Upper lobe of left lung (tissue), 6 donors: ENCODE measurements at regions not wholly inside any gene's neighbourhood (a gene's known extent, or its start where the extent isn't known, plus 50 kb on each side); places are given as distances from the start of the nearest gene placed in this dataset.

ENCODE experiments used
- ATAC-seq, 2 donors: fragments of 200-7000 bp; cut with Tn5 transposase; one replicate each; pipeline ENCODE4 v1.9.1; 2022; ENCODE audit warnings: mild to moderate bottlenecking in 2 of 2, moderate library complexity in 2 of 2; ENCODE audit not compliant: low FRiP score in 2 of 2
- DNase-seq, 2 donors: peaks; one replicate each; pipeline ENCODE4 v3.0.0-alpha.2; 2019 to 2020
- H3K27ac ChIP-seq, 4 donors: fragments of 200-600 bp; sonication (generic); one replicate each; pipeline ENCODE4 v1.5.1; 2016 to 2019
- H3K27me3 ChIP-seq, 4 donors: fragments of 200-600 bp; sonication (generic); one replicate each; pipeline ENCODE4 v1.5.1; 2017 to 2019
- H3K36me3 ChIP-seq, 4 donors: fragments of 200-600 bp; sonication (generic); one replicate each; pipeline ENCODE4 v1.5.1; 2016 to 2019
- H3K4me1 ChIP-seq, 4 donors: fragments of 200-600 bp; sonication (generic); one replicate each; pipeline ENCODE4 v1.5.1; 2018 to 2019
- H3K4me3 ChIP-seq, 4 donors: fragments of 200-600 bp; sonication (generic); one replicate each; pipeline ENCODE4 v1.5.1; 2017 to 2019; ENCODE audit warnings: mild to moderate bottlenecking in 2 of 4, moderate library complexity in 1 of 4
- H3K9me3 ChIP-seq, 4 donors: fragments of 200-600 bp; sonication (generic); one replicate each; pipeline ENCODE4 v1.5.1; 2018 to 2019
- EP300 ChIP-seq, 4 donors: sonication (generic); formaldehyde crosslinking; IDR thresholded peaks; one replicate each; pipeline ENCODE4 v1.5.1; 2017; ENCODE audit warnings: antibody characterized with exemption in 4 of 4, control low read depth in 2 of 4
- POLR2A ChIP-seq, 4 donors: fragments of 450-650 bp; IDR thresholded peaks; one replicate each; pipeline ENCODE4 v1.5.1; 2016 to 2017; ENCODE audit warnings: antibody characterized with exemption in 4 of 4, mild to moderate bottlenecking in 2 of 4
- POLR2AphosphoS5 ChIP-seq, 2 donors: sonication (generic); formaldehyde crosslinking; IDR thresholded peaks; one replicate each; pipeline ENCODE4 v1.5.1; 2017; ENCODE audit warnings: antibody characterized with exemption in 2 of 2
- WGBS, 2 donors: methylation state at CpG; one replicate each; pipeline ENCODE4 v1.1.5; 2017 to 2018; 5-methylcytosine and 5-hydroxymethylcytosine counted together
- TF ChIP-seq, protein P1 (sequence below), 6 experiments: fragments of 450-650 bp in 4 of 6; fragments of 200-600 bp in 2 of 6; sonication (generic) in 2 of 6; IDR thresholded peaks; one replicate each; pipeline ENCODE4 v1.5.1; 2016 to 2019; ENCODE audit warnings: antibody characterized with exemption in 6 of 6
- donor health status: DM: no; HTN: no; CAD: no; lungs with moderate emphysema.
- donor health status: DM: no; HTN: yes; CAD: no; lungs with severe emphysema.

GRCh38 chr12:126926023-126926594 lies 1340.9 kb upstream of the TMEM132C start:
- Histone ChIP-seq H3K36me3 (no peaks in the 10 kb centered on the region), H3K4me3 (no peak overlapping the region), H3K4me1 (no peaks in the 10 kb centered on the region), H3K27ac (no peak overlapping the region), H3K9me3 (no peaks in the 10 kb centered on the region), H3K27me3 (no peaks in the 10 kb centered on the region)
- WGBS, 2 donors, result 54 to 70% methylated on average over 7 of the region's 7 CpGs
- DNase-seq (no peak), ATAC-seq (no peak)
- no peak for TF ChIP-seq EP300 (IDR thresholded peaks at IDR 0.05)

- 89 to 91% methylated on average over 13 of the region's 13 CpGs for WGBS, 2 donors
- ATAC-seq, result no peak
- Histone ChIP-seq H3K36me3 (no peaks in the 10 kb centered on the region), H3K4me1 (no peaks in the 10 kb centered on the region), H3K9me3 (no peaks in the 10 kb centered on the region), H3K27ac (no peak overlapping the region), H3K27me3 (no peaks in the 10 kb centered on the region), H3K4me3 (no peak overlapping the region)
- DNase-seq, result no peak
- no peak for TF ChIP-seq POLR2AphosphoS5 (IDR thresholded peaks at IDR 0.05)
- TF ChIP-seq, protein P1, sequence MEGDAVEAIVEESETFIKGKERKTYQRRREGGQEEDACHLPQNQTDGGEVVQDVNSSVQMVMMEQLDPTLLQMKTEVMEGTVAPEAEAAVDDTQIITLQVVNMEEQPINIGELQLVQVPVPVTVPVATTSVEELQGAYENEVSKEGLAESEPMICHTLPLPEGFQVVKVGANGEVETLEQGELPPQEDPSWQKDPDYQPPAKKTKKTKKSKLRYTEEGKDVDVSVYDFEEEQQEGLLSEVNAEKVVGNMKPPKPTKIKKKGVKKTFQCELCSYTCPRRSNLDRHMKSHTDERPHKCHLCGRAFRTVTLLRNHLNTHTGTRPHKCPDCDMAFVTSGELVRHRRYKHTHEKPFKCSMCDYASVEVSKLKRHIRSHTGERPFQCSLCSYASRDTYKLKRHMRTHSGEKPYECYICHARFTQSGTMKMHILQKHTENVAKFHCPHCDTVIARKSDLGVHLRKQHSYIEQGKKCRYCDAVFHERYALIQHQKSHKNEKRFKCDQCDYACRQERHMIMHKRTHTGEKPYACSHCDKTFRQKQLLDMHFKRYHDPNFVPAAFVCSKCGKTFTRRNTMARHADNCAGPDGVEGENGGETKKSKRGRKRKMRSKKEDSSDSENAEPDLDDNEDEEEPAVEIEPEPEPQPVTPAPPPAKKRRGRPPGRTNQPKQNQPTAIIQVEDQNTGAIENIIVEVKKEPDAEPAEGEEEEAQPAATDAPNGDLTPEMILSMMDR (IDR thresholded peaks at IDR 0.05), result no peak
These were observed 1336.7 kb upstream of the TMEM132C start for GRCh38 chr12:126930234-126930633.

- Histone ChIP-seq H3K9me3 (no peaks in the 10 kb centered on the region), H3K4me1 (no peaks in the 10 kb centered on the region), H3K4me3 (no peak overlapping the region), H3K27me3 (no peaks in the 10 kb centered on the region), H3K27ac (no peak overlapping the region), H3K36me3 (no peaks in the 10 kb centered on the region)
- WGBS, 2 donors, result 74 to 78% methylated on average over 1 of the region's 1 CpG
- DNase-seq (no peak), ATAC-seq (no peak)
- TF ChIP-seq EP300 (IDR thresholded peaks at IDR 0.05) (no peak), POLR2AphosphoS5 (IDR thresholded peaks at IDR 0.05) (no peak), POLR2A (IDR thresholded peaks at IDR 0.05) (no peak)
- TF ChIP-seq, protein P1 (IDR thresholded peaks at IDR 0.05), result no peak
These were observed 1334.8 kb upstream of the TMEM132C start for GRCh38 chr12:126932156-126932555.

DNA sequence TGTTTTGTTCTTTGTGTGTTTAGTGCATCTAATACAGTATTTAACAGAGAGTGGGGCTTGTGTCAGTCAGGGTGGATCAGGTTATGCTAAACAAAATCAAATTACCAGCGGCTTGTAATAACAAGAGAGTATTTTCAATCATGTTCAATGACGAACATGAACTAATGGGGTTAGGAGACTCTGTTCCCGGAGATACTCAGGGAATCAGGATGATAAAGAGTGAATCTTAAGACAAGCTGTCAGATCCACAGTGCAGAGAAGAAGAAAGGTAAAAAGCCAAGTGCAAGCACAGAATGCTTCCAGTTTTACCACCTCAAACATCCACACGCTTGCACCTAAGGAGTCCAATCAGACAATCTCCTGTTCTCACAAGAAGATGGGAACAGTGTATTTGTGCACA lies 1331.5 kb upstream of the TMEM132C start:
- H3K27me3 ChIP-seq, result no peaks in the 10 kb centered on the region
- no peak for ATAC-seq
- no peak overlapping the region for H3K27ac ChIP-seq
- H3K36me3 ChIP-seq, result no peaks in the 10 kb centered on the region
- DNase-seq, result no peak
- 85 to 88% methylated on average over 4 of the region's 4 CpGs for WGBS, 2 donors
- TF ChIP-seq EP300 (IDR thresholded peaks at IDR 0.05) (no peak), POLR2A (IDR thresholded peaks at IDR 0.05) (no peak)
- no peaks in the 10 kb centered on the region for H3K4me1 ChIP-seq
- no peak overlapping the region for H3K4me3 ChIP-seq
- no peaks in the 10 kb centered on the region for H3K9me3 ChIP-seq

GRCh38 chr12:126936181-126936851 lies 1330.7 kb upstream of the TMEM132C start:
- no peak for TF ChIP-seq POLR2A (IDR thresholded peaks at IDR 0.05)
- TF ChIP-seq, protein P1 (IDR thresholded peaks at IDR 0.05), result no peak
- no peak for TF ChIP-seq POLR2AphosphoS5 (IDR thresholded peaks at IDR 0.05)
- TF ChIP-seq EP300 (IDR thresholded peaks at IDR 0.05), result no peak
- DNase-seq (peak; percentile 10 to 30), ATAC-seq (peak in 1 of 2 donors; percentile 12)
- WGBS, 2 donors, result 43 to 64% methylated on average over 10 to 11 of the region's 11 CpGs
- H3K9me3 ChIP-seq, result no peaks in the 10 kb centered on the region
- no peaks in the 10 kb centered on the region for H3K27me3 ChIP-seq
- no peaks in the 10 kb centered on the region for H3K36me3 ChIP-seq
- no peak overlapping the region for H3K4me3 ChIP-seq
- no peaks in the 10 kb centered on the region for H3K4me1 ChIP-seq
- no peak overlapping the region for H3K27ac ChIP-seq

DNA sequence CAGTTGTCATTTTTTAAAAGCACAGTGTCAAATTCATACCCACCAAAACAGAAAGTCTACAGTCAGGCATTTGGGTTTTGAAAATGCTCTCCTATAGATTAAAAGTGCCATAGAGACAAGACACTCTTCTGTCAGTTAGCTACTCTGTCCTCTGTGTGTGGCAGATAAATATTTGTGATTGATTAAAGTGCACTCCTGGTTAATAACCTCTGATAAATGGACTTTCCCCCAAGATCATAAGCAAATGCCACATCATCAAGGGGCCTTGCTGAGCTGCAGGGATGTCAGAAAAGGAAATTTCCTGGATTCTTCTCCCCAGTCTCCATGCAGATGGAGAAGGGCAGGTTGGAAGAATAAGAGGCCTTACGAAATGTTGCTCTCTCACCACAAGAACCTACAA lies 1329.5 kb upstream of the TMEM132C start:
- ATAC-seq (no peak), DNase-seq (no peak)
- Histone ChIP-seq H3K4me3 (no peak overlapping the region), H3K36me3 (no peaks in the 10 kb centered on the region), H3K27me3 (no peaks in the 10 kb centered on the region), H3K4me1 (no peaks in the 10 kb centered on the region), H3K9me3 (no peaks in the 10 kb centered on the region), H3K27ac (no peak overlapping the region)
- 67% methylated on average over 1 of the region's 1 CpG for WGBS, 2 donors
- TF ChIP-seq, protein P1 (IDR thresholded peaks at IDR 0.05), result no peak
- TF ChIP-seq POLR2AphosphoS5 (IDR thresholded peaks at IDR 0.05) (no peak), POLR2A (IDR thresholded peaks at IDR 0.05) (no peak), EP300 (IDR thresholded peaks at IDR 0.05) (no peak)
